ENCODE measurements at regions not wholly inside any gene's neighbourhood (a gene's known extent, or its start where the extent isn't known, plus 50 kb on each side); places are given as distances from the start of the nearest gene placed in this dataset.

DNA sequence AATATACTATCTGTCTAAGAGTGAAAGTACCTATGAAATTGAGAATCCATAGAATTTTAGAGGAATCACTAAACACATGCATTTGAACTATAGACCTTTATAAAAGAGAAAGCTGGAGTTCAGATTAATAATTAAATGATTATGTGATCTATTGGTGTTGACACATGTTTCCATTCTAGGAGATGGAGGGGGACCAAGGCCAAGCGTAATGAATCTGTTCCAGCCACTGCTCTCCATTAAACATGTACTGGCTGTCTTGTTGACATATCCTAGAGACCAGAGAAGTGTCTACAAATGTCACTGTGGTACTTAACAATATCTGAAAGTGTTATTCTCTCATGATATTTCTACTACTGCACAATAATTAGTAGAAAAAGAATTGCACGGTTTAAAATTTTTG lies 432.4 kb downstream of the BMP2 start:
- TF ChIP-seq, protein P1, sequence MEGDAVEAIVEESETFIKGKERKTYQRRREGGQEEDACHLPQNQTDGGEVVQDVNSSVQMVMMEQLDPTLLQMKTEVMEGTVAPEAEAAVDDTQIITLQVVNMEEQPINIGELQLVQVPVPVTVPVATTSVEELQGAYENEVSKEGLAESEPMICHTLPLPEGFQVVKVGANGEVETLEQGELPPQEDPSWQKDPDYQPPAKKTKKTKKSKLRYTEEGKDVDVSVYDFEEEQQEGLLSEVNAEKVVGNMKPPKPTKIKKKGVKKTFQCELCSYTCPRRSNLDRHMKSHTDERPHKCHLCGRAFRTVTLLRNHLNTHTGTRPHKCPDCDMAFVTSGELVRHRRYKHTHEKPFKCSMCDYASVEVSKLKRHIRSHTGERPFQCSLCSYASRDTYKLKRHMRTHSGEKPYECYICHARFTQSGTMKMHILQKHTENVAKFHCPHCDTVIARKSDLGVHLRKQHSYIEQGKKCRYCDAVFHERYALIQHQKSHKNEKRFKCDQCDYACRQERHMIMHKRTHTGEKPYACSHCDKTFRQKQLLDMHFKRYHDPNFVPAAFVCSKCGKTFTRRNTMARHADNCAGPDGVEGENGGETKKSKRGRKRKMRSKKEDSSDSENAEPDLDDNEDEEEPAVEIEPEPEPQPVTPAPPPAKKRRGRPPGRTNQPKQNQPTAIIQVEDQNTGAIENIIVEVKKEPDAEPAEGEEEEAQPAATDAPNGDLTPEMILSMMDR (IDR thresholded peaks at IDR 0.05): no peak

DNA sequence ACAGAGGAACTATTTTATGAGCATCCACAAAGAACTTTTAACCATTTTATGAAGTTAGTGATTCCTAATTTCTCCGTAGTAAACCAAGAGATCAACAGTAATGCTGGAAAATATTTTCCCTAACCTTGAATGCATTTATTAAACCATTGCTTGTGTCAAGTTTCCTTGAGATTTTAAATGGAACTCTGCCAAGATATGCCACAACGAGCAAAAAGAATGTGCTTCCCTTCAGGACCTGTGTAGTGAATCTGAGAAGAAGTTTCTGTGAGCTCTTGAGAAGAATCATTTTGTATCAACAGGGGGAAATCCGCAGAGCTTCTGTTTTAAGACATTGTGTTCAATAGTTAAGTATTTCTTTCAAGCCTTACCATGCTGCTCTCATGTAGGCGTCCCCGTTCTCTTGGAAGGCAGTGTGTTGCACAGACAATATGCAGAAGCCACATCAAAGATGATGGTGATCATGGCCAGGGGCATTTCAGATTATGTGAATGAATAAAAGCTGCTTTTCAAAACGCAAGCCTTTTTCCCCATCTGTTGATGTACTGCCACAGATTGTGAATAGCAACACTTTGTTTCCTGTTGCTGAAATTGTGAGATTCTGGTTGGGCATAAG lies 439.8 kb downstream of the BMP2 start:
- TF ChIP-seq, protein P1 (IDR thresholded peaks at IDR 0.05): no peak

DNA sequence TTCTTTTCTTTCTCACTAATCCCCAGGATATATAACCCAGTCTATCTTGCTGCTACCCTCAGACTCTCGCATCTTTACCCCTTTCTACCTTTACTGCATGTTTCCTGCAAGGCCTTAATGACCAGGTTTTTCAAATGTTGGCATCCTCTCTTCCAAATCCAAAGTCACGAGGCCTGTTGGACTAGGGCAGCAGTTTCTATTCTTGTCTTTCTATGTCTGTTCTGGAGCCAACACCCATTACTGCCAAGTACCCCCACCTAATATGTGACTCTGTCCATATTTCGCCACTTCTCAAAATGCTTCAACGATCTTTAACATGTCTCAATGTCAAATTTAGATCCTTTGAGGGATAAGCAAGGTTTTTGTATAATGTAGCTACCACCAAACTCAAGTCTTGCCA lies 443.4 kb downstream of the BMP2 start:
- TF ChIP-seq, protein P1 (IDR thresholded peaks at IDR 0.05): no peak

DNA sequence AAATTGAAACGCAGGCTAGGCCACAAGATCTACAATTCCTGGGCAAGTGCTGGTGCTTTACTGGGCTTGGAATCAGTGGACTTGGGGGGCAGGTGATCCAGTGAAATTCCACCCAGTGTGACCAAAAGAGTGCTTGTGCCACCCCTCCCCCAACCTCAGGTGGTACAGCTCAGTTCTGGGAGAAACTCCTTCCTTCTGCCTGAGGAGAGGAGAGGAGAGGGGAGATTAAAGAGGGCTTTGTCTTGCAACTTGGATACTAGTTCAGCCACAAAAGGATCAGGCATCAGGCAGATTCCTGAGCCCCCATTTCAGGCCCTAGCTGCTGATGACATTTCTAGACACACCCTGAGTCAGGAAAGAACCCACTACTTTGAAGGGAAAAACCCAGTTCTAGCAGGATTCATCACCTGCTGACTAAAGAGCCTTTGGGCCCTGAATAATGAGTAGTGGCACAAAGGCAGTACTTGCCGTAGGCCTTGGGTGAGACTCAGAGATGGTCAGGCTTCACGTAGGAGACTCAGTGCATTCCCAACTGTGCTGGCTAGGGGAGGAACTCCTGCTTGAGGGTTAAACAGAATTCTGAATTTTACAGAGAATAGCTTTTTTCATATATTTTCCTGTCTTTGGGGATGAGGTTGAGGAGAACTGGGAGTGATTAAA lies 446.7 kb downstream of the BMP2 start:
- TF ChIP-seq, protein P1 (IDR thresholded peaks at IDR 0.05): no peak

DNA sequence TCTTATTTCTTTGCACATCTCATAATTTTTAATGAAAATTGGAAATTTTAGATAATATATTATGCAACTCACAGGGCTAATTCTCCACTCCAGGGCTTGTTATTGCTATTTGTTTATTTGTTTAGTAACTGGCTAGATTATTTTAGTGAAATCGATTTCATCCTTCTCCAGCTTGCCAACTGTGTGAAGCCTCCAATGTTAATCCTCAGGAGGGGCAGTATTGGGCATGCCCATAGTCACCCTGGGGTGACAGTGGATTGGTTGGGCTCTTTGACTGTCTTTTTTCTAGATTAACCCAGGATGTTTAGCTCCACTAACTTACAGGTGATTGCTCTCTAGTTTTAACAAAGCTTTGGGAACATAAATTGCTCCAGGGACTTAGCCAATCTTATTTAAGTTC lies 450.1 kb downstream of the BMP2 start:
- TF ChIP-seq, protein P1 (IDR thresholded peaks at IDR 0.05): no peak

DNA sequence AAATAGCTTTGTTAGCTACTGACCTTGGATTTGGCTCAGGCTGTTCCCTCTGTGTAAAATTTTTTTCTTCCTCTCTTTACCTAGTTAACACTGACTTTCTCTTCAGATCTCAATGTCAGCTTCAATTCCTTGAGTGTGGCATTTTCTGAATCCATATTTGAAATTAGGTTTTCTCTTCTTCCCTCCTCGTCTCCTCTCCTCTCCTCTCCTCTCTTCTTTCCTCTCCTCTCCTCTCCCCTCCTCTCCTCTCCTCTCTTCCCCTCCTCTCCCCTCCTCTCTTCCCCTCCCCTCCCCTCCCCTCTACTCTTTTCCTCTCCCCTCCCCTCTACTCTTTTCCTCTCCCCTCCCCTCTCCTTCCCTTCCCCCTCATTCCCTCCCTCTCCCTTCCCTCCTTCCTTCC lies 453.3 kb downstream of the BMP2 start:
- TF ChIP-seq, protein P1 (IDR thresholded peaks at IDR 0.05): no peak

DNA sequence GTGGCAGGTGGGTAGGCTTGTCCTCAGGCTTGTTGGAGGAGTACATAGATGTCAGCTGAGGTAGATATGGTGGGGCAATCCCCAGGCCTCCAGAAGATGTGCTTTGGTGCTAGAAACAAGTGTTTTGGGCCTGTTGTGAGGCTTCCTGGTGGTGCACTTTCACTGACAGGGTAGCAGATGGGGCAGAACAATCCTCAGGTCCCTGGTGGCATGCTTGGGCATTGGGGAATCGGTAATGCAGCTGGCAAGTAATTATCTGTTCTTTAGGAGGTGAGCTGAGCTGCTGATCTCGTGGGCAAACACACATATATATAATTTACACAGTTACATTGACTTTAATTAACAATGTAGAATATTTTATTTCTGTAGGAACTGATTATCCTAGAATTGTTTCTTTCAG lies 458.7 kb downstream of the BMP2 start:
- TF ChIP-seq, protein P1 (IDR thresholded peaks at IDR 0.05): no peak
